ENCODE measurements at regions not wholly inside any gene's neighbourhood (a gene's known extent, or its start where the extent isn't known, plus 50 kb on each side); places are given as distances from the start of the nearest gene placed in this dataset.
"Not testable (repeated sequence)": the region's sequence is repeated elsewhere in the genome, so short reads cannot be mapped to it uniquely, and the experiment has no call there.

DNA sequence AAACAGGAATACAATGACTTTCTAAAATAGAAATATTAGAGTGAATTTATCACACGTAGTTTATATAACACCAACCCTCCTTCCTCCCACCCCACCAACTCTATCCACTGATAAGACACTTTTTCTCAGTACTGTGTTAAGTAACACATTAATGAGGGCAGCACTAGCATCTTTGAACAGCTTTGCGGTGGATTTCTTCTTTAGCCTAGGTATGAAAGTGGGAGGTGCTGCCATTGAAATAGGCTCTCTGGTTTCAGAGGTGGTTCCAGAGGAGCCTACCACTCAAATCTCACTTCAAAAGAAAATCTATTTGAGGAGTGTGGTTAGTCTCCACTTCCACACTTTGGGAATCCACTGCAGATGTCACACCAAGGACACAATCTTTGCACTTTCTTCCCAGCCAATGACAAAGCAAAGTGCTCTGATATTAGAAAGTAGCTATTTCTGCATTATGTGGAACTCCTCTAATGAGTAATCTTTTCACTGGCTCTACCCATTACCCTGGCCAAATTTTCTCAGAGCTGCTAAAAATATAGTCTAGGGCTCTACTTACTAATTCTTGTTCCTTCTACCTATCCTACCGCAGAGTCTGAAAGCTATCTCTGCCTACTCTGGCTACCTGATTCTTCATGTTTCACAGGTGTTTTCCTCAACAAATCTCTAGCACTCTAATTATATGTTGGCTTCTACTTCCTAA lies 1667.8 kb downstream of the MRPL39 start:
- no peak overlapping the region for H3K27ac Mint-ChIP-seq
- H3K9me3 Mint-ChIP-seq: peaks cover 12% of the 10 kb centered on the region
- no peaks in the 10 kb centered on the region for H3K4me1 Mint-ChIP-seq
- H3K4me3 Mint-ChIP-seq: no peak overlapping the region
- DNase-seq (ENCODE audit: low spot score in 2 of 2, unreplicated experiment in 2 of 2): no peak
- no peaks in the 10 kb centered on the region for H3K27me3 Mint-ChIP-seq (ENCODE audit: low read depth)
- no peaks in the 10 kb centered on the region for H3K36me3 Mint-ChIP-seq
- TF ChIP-seq, protein P1, sequence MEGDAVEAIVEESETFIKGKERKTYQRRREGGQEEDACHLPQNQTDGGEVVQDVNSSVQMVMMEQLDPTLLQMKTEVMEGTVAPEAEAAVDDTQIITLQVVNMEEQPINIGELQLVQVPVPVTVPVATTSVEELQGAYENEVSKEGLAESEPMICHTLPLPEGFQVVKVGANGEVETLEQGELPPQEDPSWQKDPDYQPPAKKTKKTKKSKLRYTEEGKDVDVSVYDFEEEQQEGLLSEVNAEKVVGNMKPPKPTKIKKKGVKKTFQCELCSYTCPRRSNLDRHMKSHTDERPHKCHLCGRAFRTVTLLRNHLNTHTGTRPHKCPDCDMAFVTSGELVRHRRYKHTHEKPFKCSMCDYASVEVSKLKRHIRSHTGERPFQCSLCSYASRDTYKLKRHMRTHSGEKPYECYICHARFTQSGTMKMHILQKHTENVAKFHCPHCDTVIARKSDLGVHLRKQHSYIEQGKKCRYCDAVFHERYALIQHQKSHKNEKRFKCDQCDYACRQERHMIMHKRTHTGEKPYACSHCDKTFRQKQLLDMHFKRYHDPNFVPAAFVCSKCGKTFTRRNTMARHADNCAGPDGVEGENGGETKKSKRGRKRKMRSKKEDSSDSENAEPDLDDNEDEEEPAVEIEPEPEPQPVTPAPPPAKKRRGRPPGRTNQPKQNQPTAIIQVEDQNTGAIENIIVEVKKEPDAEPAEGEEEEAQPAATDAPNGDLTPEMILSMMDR (IDR thresholded peaks at IDR 0.05; ENCODE audit: unreplicated experiment): no peak

DNA sequence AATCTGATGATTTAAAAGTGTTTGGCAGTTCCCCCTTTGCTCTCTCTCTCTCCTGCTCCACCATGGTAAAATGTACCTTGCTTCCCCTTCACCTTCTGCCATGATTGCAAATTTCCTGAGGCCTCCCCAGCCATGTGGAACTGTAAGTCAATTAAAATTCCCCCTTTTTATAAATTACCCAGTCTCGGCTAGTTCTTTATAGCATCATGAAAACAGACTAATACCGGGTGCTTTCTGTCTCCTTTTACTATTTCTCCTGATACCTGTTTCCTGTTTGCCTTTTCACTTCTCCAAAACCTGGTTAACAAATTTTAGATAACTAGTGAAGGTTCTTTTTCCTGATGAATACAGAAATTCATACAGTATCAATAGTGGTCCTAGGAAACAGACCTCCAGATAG lies 1670.3 kb downstream of the MRPL39 start:
- no peaks in the 10 kb centered on the region for H3K4me1 Mint-ChIP-seq
- H3K27me3 Mint-ChIP-seq (ENCODE audit: low read depth): no peaks in the 10 kb centered on the region
- no peak overlapping the region for H3K27ac Mint-ChIP-seq
- no peak for DNase-seq (ENCODE audit: low spot score in 2 of 2, unreplicated experiment in 2 of 2)
- H3K9me3 Mint-ChIP-seq: peaks cover 14% of the 10 kb centered on the region
- H3K4me3 Mint-ChIP-seq: no peak overlapping the region
- TF ChIP-seq, protein P1 (IDR thresholded peaks at IDR 0.05; ENCODE audit: unreplicated experiment): no peak
- no peaks in the 10 kb centered on the region for H3K36me3 Mint-ChIP-seq

DNA sequence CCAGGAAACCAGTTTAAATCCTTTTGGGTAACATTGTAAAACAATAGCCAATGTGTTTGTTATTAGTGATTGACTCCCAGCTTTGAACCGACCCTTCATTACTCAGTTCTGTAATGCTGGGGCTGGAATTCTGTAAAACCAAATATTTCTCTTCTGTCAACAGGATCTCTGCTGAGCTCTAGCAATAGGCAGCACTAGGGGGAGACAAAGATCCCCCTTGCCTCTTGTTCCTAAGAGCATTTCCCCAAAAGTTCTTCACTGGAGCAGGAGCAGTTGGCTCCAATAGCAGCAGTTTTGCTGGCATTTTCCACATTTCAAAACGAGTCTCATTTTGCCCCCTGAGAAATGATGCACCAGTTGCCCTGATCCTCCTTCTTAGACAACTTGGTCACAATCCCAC lies 1671.1 kb downstream of the MRPL39 start:
- Mint-ChIP-seq H3K27me3 (ENCODE audit: low read depth) (no peaks in the 10 kb centered on the region), H3K4me3 (no peak overlapping the region), H3K27ac (no peak overlapping the region), H3K36me3 (no peaks in the 10 kb centered on the region), H3K9me3 (peaks cover 14% of the 10 kb centered on the region), H3K4me1 (no peaks in the 10 kb centered on the region)
- TF ChIP-seq, protein P1 (IDR thresholded peaks at IDR 0.05; ENCODE audit: unreplicated experiment): no peak
- DNase-seq (ENCODE audit: low spot score in 2 of 2, unreplicated experiment in 2 of 2): no peak

DNA sequence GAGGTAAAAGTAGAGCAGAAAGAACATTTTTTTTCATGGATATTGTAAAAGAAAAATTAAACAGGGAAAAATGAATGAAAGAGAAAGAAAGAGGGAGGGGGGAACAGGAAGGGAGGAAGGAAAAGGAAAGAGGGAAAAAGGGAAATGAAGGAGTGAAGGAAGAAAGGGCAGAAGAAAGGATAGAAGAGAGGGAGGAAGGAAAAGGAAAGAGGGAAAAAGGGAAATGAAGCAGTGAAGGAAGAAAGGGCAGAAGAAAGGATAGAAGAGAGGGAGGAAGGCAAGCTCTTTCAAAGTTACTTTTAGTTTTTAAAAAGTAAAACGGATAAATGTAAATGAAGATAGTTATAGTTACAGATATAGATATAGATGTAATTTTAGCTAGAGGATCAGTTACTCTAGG lies 1676.7 kb downstream of the MRPL39 start:
- TF ChIP-seq, protein P1 (IDR thresholded peaks at IDR 0.05; ENCODE audit: unreplicated experiment): no peak
- Mint-ChIP-seq H3K4me3 (no peak overlapping the region), H3K27ac (no peak overlapping the region), H3K27me3 (ENCODE audit: low read depth) (no peaks in the 10 kb centered on the region), H3K36me3 (no peaks in the 10 kb centered on the region), H3K9me3 (peaks cover 16% of the 10 kb centered on the region), H3K4me1 (no peaks in the 10 kb centered on the region)
- DNase-seq (ENCODE audit: low spot score in 2 of 2, unreplicated experiment in 2 of 2): no peak

DNA sequence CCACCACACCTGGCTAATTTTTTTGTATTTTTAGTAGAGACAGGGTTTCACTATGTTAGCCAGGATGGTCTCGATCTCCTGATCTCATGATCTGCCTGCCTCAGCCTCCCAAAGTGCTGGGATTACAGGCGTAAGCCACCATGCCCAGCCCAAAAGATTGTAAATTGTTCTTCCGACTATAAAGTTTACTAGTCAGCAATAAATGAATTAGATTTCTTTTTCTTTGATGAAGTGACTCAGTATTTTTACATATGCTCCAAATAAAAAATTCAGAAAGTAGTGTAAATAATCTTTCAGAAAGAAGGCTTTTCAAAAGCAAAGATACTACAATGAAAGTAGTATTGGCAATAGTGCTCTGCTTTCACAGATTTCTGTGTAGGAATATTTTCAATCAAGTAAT lies 1680.9 kb downstream of the MRPL39 start:
- H3K4me1 Mint-ChIP-seq; H3K36me3 Mint-ChIP-seq; H3K27ac Mint-ChIP-seq; DNase-seq (ENCODE audit: low spot score in 2 of 2, unreplicated experiment in 2 of 2); H3K27me3 Mint-ChIP-seq (ENCODE audit: low read depth); H3K4me3 Mint-ChIP-seq: not testable (repeated sequence)
- peaks cover 39% of the 10 kb centered on the region for H3K9me3 Mint-ChIP-seq

DNA sequence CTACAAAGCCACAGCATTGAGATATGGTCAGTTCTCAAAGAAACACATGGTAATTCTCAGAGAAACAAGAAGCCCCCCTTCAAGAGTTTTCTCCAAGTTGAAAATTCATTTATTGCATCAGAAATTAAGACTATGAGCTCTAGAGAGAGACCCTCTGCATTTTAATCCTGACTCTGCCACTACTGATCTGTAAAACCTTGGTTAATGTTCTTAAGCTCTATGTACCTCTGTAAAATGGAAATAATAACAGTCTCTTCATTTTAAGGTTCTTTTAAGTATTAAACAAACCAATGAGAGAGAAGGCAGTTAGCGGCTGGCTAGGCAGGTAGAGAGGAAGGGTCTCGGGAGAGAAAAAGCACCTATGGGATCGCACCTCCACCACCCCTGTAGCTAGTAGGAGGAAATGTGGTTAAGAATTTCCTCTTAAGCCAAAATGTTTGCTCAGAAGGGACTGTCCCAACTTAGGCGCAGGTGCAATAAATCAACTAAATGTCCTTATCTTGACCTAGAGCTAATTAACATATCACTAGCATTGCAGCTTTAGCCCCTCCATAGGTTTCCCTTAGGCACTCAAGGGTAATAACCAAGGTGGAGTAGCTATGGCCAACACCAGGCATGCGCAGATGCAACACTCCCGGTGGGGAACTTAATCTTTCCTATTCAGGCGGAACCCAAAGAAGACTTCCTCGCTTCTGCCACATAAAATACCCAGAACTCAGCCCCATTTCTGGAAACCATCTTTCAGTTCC lies 1685.4 kb downstream of the MRPL39 start:
- no peaks in the 10 kb centered on the region for H3K27me3 Mint-ChIP-seq (ENCODE audit: low read depth)
- H3K27ac Mint-ChIP-seq: no peak overlapping the region
- H3K4me3 Mint-ChIP-seq: no peak overlapping the region
- H3K36me3 Mint-ChIP-seq: no peaks in the 10 kb centered on the region
- TF ChIP-seq, protein P1 (IDR thresholded peaks at IDR 0.05; ENCODE audit: unreplicated experiment): no peak
- peaks cover 64% of the 10 kb centered on the region for H3K9me3 Mint-ChIP-seq
- no peak for DNase-seq (ENCODE audit: low spot score in 2 of 2, unreplicated experiment in 2 of 2)
- H3K4me1 Mint-ChIP-seq: no peaks in the 10 kb centered on the region

Measured in mesothelial cell of epicardium (in vitro differentiated cells).